ENCODE measurements at regions not wholly inside any gene's neighbourhood (a gene's known extent, or its start where the extent isn't known, plus 50 kb on each side); places are given as distances from the start of the nearest gene placed in this dataset.

GRCh38 chr4:30617836-30618235 is 102.3 kb upstream of the PCDH7 start:
- Histone ChIP-seq H3K4me2 (ENCODE audit: low read length) (no peak overlapping the region), H3K36me3 (ENCODE audit: insufficient read depth, low read length) (no peaks in the 10 kb centered on the region), H3K9me2 (ENCODE audit: low read depth, low read length) (no peaks in the 10 kb centered on the region), H3K27me3 (ENCODE audit: insufficient read depth, low read length) (no peaks in the 10 kb centered on the region), H2AFZ (ENCODE audit: low read length) (no peak overlapping the region), H3K9me3 (ENCODE audit: low read length) (no peaks in the 10 kb centered on the region), H3K4me1 (ENCODE audit: insufficient read depth, low read length, severe bottlenecking) (no peaks in the 10 kb centered on the region), H3F3A (ENCODE audit: insufficient read depth, low read length) (no peaks in the 10 kb centered on the region), H3K79me2 (ENCODE audit: insufficient read depth, low read length) (no peaks in the 10 kb centered on the region), H4K20me1 (ENCODE audit: insufficient read depth, low read length) (no peaks in the 10 kb centered on the region), H3K27ac (ENCODE audit: low read depth, low read length, poor library complexity, severe bottlenecking) (no peak overlapping the region), H3K4me3 (ENCODE audit: low read depth, low read length, poor library complexity, severe bottlenecking) (no peak overlapping the region), H3K9ac (ENCODE audit: low read length) (no peak overlapping the region)
- TF ChIP-seq EZH2 (IDR thresholded peaks at IDR 0.05; ENCODE audit: borderline replicate concordance, low read length) (no peak), CTCF (IDR thresholded peaks at IDR 0.05; ENCODE audit: low read length) (no peak)

DNA sequence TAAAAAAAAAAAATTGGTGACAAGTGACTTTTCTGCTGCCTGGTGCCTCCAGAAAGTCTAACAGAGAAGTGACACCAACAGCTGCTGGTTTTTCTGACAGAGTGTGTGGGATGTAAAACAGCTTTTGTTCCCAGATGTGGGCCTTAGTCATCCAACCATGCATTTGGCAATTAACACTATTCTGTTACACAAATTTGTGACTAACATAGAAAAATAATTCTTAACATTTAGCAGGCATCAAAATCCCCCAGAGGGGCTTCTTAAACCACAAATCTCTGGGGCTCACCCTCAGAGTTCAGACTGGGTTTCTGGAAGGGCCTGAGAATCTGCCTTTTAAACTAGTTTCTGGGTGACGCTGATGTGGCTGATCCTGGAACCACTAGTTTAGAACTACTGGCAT is 100.5 kb upstream of the PCDH7 start:
- Histone ChIP-seq H3K79me2 (ENCODE audit: insufficient read depth, low read length) (no peaks in the 10 kb centered on the region), H3F3A (ENCODE audit: insufficient read depth, low read length) (no peaks in the 10 kb centered on the region)
- no peak for TF ChIP-seq CTCF (IDR thresholded peaks at IDR 0.05; ENCODE audit: low read length)
- TF ChIP-seq EZH2 (IDR thresholded peaks at IDR 0.05; ENCODE audit: borderline replicate concordance, low read length): no peak

DNA sequence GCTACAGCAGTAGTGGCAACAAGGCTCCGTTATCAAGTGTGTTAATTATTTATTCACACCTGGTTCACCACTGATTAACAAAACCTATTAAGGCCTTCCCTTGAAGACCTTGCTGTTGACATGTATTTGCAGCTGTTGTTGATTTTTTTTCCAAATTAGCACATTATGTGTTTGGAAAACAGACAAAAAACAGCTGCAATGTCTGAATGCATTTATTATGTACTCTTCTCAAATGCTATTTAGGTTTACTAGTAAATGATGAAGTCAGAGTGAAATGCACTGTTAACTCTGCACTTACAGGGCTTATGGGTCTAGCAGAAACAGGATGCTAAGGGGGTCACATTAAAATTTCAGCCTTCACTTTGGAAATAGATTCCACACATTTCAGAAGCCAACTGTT is 99.5 kb upstream of the PCDH7 start:
- TF ChIP-seq CTCF (IDR thresholded peaks at IDR 0.05; ENCODE audit: low read length) (no peak), EZH2 (IDR thresholded peaks at IDR 0.05; ENCODE audit: borderline replicate concordance, low read length) (no peak)
- Histone ChIP-seq H3F3A (ENCODE audit: insufficient read depth, low read length) (no peaks in the 10 kb centered on the region), H3K27me3 (ENCODE audit: insufficient read depth, low read length) (no peaks in the 10 kb centered on the region), H3K4me2 (ENCODE audit: low read length) (no peak overlapping the region), H3K79me2 (ENCODE audit: insufficient read depth, low read length) (no peaks in the 10 kb centered on the region), H2AFZ (ENCODE audit: low read length) (no peak overlapping the region), H4K20me1 (ENCODE audit: insufficient read depth, low read length) (no peaks in the 10 kb centered on the region), H3K9ac (ENCODE audit: low read length) (no peak overlapping the region), H3K4me1 (ENCODE audit: insufficient read depth, low read length, severe bottlenecking) (no peaks in the 10 kb centered on the region), H3K9me2 (ENCODE audit: low read depth, low read length) (no peaks in the 10 kb centered on the region), H3K27ac (ENCODE audit: low read depth, low read length, poor library complexity, severe bottlenecking) (no peak overlapping the region), H3K4me3 (ENCODE audit: low read depth, low read length, poor library complexity, severe bottlenecking) (no peak overlapping the region), H3K9me3 (ENCODE audit: low read length) (no peaks in the 10 kb centered on the region), H3K36me3 (ENCODE audit: insufficient read depth, low read length) (no peaks in the 10 kb centered on the region)

More for the DNA sequence above, 100.5 kb upstream of the PCDH7 start:
- Histone ChIP-seq H2AFZ (ENCODE audit: low read length) (no peak overlapping the region), H3K4me1 (ENCODE audit: insufficient read depth, low read length, severe bottlenecking) (no peaks in the 10 kb centered on the region), H4K20me1 (ENCODE audit: insufficient read depth, low read length) (no peaks in the 10 kb centered on the region), H3K4me3 (ENCODE audit: low read depth, low read length, poor library complexity, severe bottlenecking) (no peak overlapping the region), H3K4me2 (ENCODE audit: low read length) (no peak overlapping the region), H3K36me3 (ENCODE audit: insufficient read depth, low read length) (no peaks in the 10 kb centered on the region), H3K27me3 (ENCODE audit: insufficient read depth, low read length) (no peaks in the 10 kb centered on the region), H3K9me2 (ENCODE audit: low read depth, low read length) (no peaks in the 10 kb centered on the region), H3K27ac (ENCODE audit: low read depth, low read length, poor library complexity, severe bottlenecking) (no peak overlapping the region), H3K9me3 (ENCODE audit: low read length) (no peaks in the 10 kb centered on the region), H3K9ac (ENCODE audit: low read length) (no peak overlapping the region)
